ENCODE measurements at regions not wholly inside any gene's neighbourhood (a gene's known extent, or its start where the extent isn't known, plus 50 kb on each side); places are given as distances from the start of the nearest gene placed in this dataset.
"Not testable (repeated sequence)": the region's sequence is repeated elsewhere in the genome, so short reads cannot be mapped to it uniquely, and the experiment has no call there.

DNA sequence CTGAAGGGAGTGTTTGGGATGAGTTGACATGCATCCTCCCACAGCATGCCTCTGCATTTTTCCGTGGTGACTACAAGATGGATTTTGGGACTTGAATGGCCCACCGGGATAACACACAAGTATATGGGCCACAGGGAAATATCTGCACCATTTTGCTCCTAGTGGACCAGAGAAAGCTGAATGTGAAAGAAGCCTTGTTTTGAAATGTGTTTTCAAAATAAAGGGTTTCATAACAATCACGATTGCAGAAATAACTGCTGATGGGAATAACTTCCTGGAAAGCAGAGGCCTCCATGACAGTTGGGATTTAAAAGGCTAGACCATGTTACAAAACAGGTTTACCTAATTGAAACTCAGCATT, 77.5 kb upstream of the PRR23C start:
- H3K4me3 ChIP-seq = no peak overlapping the region
- TF ChIP-seq CTCF (IDR thresholded peaks at IDR 0.05) = no peak
- DNase-seq = no peak
- no peak overlapping the region for H3K27ac ChIP-seq
- H3K4me1 ChIP-seq = peaks cover 3% of the 10 kb centered on the region
- H3K27me3 ChIP-seq = no peaks in the 10 kb centered on the region
- intact Hi-C loops (cut with DNase I) = no loop called here
- no peaks in the 10 kb centered on the region for H3K36me3 ChIP-seq
- ATAC-seq = no peak
- H3K9me3 ChIP-seq = no peaks in the 10 kb centered on the region

- no peaks in the 10 kb centered on the region for H3K9me3 ChIP-seq
- no peak for ATAC-seq
- TF ChIP-seq CTCF (IDR thresholded peaks at IDR 0.05) = no peak
- intact Hi-C loops (cut with DNase I) = no loop called here
- no peaks in the 10 kb centered on the region for H3K36me3 ChIP-seq
- H3K4me3 ChIP-seq = no peak overlapping the region
- no peaks in the 10 kb centered on the region for H3K27me3 ChIP-seq
- DNase-seq = no peak
- no peak overlapping the region for H3K27ac ChIP-seq
- peaks cover 3% of the 10 kb centered on the region for H3K4me1 ChIP-seq
Observed at GRCh38 chr3:139122612-139123011, 77.9 kb upstream of the PRR23C start.

GRCh38 chr3:139123377-139124095, 78.8 kb upstream of the PRR23C start:
- Histone ChIP-seq H3K27ac (no peak overlapping the region), H3K9me3 (no peaks in the 10 kb centered on the region), H3K27me3 (no peaks in the 10 kb centered on the region), H3K36me3 (no peaks in the 10 kb centered on the region), H3K4me1 (peaks cover 3% of the 10 kb centered on the region), H3K4me3 (no peak overlapping the region)
- intact Hi-C loops (cut with DNase I) = no loop called here
- TF ChIP-seq CTCF (IDR thresholded peaks at IDR 0.05) = no peak
- no peak for DNase-seq
- no peak for ATAC-seq

DNA sequence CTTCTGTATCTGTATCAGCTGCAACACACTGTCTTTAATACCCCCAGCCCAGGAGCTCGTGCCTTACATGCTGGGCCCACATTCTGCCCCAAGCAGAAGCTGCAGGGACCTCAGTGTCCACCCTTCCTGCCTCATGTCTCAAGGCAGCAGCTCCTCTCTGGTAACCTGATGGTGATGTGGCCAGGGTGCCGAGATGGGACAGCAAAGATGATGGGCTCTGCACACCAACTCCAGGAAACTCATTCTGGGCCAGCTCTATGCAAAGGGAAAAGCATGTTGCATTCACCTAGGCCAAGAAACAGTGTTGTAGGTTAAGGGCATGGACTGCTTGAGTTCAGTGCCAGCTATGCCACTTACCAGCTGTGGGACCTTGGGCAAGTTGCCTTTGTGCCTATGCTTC, 79.5 kb upstream of the PRR23C start:
- intact Hi-C loops (cut with DNase I) = no loop called here
- no peak for DNase-seq
- peaks cover 3% of the 10 kb centered on the region for H3K4me1 ChIP-seq
- ATAC-seq = no peak
- H3K27me3 ChIP-seq = no peaks in the 10 kb centered on the region
- TF ChIP-seq CTCF (IDR thresholded peaks at IDR 0.05) = no peak
- H3K4me3 ChIP-seq = no peak overlapping the region
- no peak overlapping the region for H3K27ac ChIP-seq
- no peaks in the 10 kb centered on the region for H3K36me3 ChIP-seq
- no peaks in the 10 kb centered on the region for H3K9me3 ChIP-seq

GRCh38 chr3:139127101-139127500, 82.4 kb upstream of the PRR23C start:
- Histone ChIP-seq H3K27ac (no peak overlapping the region), H3K36me3 (no peaks in the 10 kb centered on the region), H3K4me3 (no peak overlapping the region), H3K4me1 (peaks cover 2% of the 10 kb centered on the region), H3K9me3 (no peaks in the 10 kb centered on the region), H3K27me3 (no peaks in the 10 kb centered on the region)
- no peak for TF ChIP-seq CTCF (IDR thresholded peaks at IDR 0.05)
- DNase-seq (no peak), ATAC-seq (no peak)
- intact Hi-C loops (cut with DNase I) = no loop called here

DNA sequence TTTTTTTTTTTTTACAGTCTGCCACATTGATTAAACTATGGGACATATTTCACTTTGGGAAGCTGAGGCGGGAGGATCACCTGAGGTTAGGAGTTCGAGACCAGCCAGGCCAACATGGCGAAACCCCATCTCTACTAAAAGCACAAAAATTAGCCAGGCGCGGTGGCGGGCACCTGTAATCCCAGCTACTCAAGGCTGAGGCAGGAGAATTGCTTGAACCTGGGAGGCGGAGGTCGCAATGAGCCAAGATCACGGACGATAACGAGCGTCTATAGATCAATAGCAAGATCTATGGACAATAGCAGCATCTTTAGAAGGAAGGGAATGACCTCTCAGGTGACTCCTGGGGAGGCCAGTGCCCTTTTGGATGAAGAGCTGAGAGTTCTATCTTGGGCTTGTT, 82.9 kb upstream of the PRR23C start:
- H3K36me3 ChIP-seq; H3K4me1 ChIP-seq; H3K27me3 ChIP-seq; DNase-seq; ATAC-seq; H3K4me3 ChIP-seq; H3K9me3 ChIP-seq; intact Hi-C loops (cut with DNase I); H3K27ac ChIP-seq: not testable (repeated sequence)

Measured in upper lobe of right lung (tissue), 1 donor.